HL-60 (cell line): ENCODE measurements at regions not wholly inside any gene's neighbourhood (a gene's known extent, or its start where the extent isn't known, plus 50 kb on each side); places are given as distances from the start of the nearest gene placed in this dataset.

Source experiments
- DNase-seq, 2 experiments: peaks; one replicate each; pipeline ENCODE4 v3.0.0-alpha.2; 2010 to 2020; ENCODE audit warnings: low read depth in 1 of 2, low spot score in 1 of 2
- H3K27ac ChIP-seq: fragments of 250-450 bp; sonication (Bioruptor Pico); replicated peaks from 2 replicates; pipeline ENCODE4 v1.5.1; 2020; ENCODE audit warnings: mild to moderate bottlenecking, moderate library complexity
- H3K27me3 ChIP-seq: fragments of 250-450 bp; sonication (Bioruptor Pico); 2 replicates; pipeline ENCODE4 v1.5.1; 2021; ENCODE audit warnings: mild to moderate bottlenecking, moderate library complexity; ENCODE audit not compliant: insufficient read depth, poor library complexity, severe bottlenecking
- H3K4me3 ChIP-seq: replicated peaks from 2 replicates; pipeline ENCODE4 v1.5.1; 2011; ENCODE audit warnings: mild to moderate bottlenecking, control low read depth, low read length; ENCODE audit not compliant: insufficient read depth
- CTCF ChIP-seq: IDR thresholded peaks from one replicate; pipeline ENCODE4 v1.5.1; 2011; ENCODE audit warnings: low read length, control low read depth, inconsistent platforms; ENCODE audit not compliant: insufficient read depth
- GABPA ChIP-seq: IDR thresholded peaks from 2 replicates; pipeline ENCODE4 v1.6.1; 2012; ENCODE audit warnings: low read depth
- POLR2AphosphoS5 ChIP-seq: IDR thresholded peaks from 2 replicates; pipeline ENCODE4 v1.6.1; 2012; ENCODE audit warnings: low read depth
- REST ChIP-seq: IDR thresholded peaks from 2 replicates; pipeline ENCODE4 v1.6.1; 2012; ENCODE audit warnings: low read depth; ENCODE audit not compliant: insufficient replicate concordance
- SPI1 ChIP-seq: IDR thresholded peaks from 2 replicates; pipeline ENCODE4 v1.6.1; 2012; ENCODE audit warnings: low read depth, mild to moderate bottlenecking, borderline replicate concordance

GRCh38 chr5:54709096-54709495, 191.5 kb downstream of the SNX18 start:
- no peak for DNase-seq
- no peak for TF ChIP-seq CTCF
- no peak for TF ChIP-seq SPI1
- H3K27ac ChIP-seq, result no peak overlapping the region
- no peak overlapping the region for H3K4me3 ChIP-seq
- no peaks in the 10 kb centered on the region for H3K27me3 ChIP-seq

GRCh38 chr5:54707841-54708240, 190.3 kb downstream of the SNX18 start:
- DNase-seq, result no peak
- Histone ChIP-seq H3K4me3 (no peak overlapping the region), H3K27ac (no peak overlapping the region), H3K27me3 (no peaks in the 10 kb centered on the region)
- TF ChIP-seq REST (no peak), SPI1 (no peak), POLR2AphosphoS5 (no peak), CTCF (no peak), GABPA (no peak)

GRCh38 chr5:54705994-54706653, 188.6 kb downstream of the SNX18 start:
- H3K27me3 ChIP-seq, result no peaks in the 10 kb centered on the region
- no peak for DNase-seq
- H3K27ac ChIP-seq, result no peak overlapping the region
- H3K4me3 ChIP-seq, result no peak overlapping the region
- no peak for TF ChIP-seq REST
- TF ChIP-seq GABPA, result no peak
- TF ChIP-seq CTCF, result no peak
- no peak for TF ChIP-seq POLR2AphosphoS5
- no peak for TF ChIP-seq SPI1

- TF ChIP-seq SPI1 (no peak), CTCF (no peak), REST (no peak), GABPA (no peak), POLR2AphosphoS5 (no peak)
- DNase-seq, result no peak
- Histone ChIP-seq H3K27me3 (no peaks in the 10 kb centered on the region), H3K27ac (no peak overlapping the region), H3K4me3 (no peak overlapping the region)
Measured at GRCh38 chr5:54704825-54705224, 187.3 kb downstream of the SNX18 start.
